ENCODE measurements at regions not wholly inside any gene's neighbourhood (a gene's known extent, or its start where the extent isn't known, plus 50 kb on each side); places are given as distances from the start of the nearest gene placed in this dataset.

DNA sequence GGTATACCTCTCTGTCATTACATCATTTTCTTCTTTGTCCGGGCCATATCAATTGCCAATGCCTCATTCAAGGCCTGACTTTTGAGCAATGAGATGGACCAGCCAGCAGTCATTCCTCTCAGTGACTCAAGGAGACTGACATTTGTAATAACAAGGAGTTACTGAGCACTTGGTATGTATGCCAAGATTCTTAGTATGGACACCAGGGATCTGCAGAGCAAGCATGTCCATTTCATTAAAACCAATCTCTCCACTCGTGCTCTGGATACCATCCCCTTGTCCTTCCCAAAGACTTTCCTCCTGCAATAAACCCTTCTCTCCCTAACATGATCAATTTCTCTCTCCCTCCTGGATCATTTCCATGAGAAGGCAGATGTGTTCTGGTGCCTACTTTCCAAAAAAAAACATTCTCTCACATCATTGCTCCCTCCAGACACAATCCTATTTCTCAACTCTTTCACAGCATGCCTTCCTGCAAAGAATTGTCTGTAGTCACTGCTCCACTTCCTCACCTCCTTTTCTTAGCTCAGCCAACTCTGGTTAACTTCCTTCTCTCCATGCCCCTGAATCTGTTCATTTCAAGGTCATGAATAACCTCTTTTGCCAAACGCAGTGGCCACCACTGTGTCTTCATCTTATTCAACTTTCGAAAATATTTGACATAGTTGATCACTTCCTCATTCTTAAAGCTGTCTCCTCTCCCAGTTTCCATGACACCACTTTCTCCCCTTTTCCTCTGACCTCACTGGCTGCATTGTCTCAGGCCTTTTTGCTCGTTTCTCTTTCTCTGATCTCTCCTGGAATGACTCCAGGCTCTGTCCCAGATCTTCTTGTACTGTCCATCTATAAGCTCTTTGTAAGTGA lies 102.8 kb upstream of the CYP1B1 start:
- no peak for TF ChIP-seq CTCF (IDR thresholded peaks at IDR 0.05; ENCODE audit: poor library complexity, severe bottlenecking)
- no peak for TF ChIP-seq EZH2 (IDR thresholded peaks at IDR 0.05; ENCODE audit: borderline replicate concordance, insufficient read depth, low read length, poor library complexity, severe bottlenecking)
